Right lobe of liver (tissue), 4 donors: ENCODE measurements at regions not wholly inside any gene's neighbourhood (a gene's known extent, or its start where the extent isn't known, plus 50 kb on each side); places are given as distances from the start of the nearest gene placed in this dataset.

ENCODE experiments used
- POLR2A ChIP-seq: fragments of 450-650 bp; IDR thresholded peaks from one replicate; pipeline ENCODE4 v1.6.1; 2017; ENCODE audit warnings: antibody characterized with exemption, mild to moderate bottlenecking
- TF ChIP-seq, protein P1 (sequence below), 4 donors: fragments of 200-600 bp in 3 of 4; fragments of 450-650 bp in 1 of 4; IDR thresholded peaks; one replicate each; pipeline versions ENCODE4 v1.5.1 to v1.8.0; 2016 to 2022; ENCODE audit warnings: antibody characterized with exemption in 4 of 4, mild to moderate bottlenecking in 2 of 4
- donor health status: DM: no; HTN: no; CAD: no.
- donor health status: DM: no; HTN: no; CAD: no.
- donor health status: DM: no; HTN: yes; CAD: no.

GRCh38 chr17:77354420-77354669, 213.6 kb downstream of the SEC14L1 start:
- TF ChIP-seq, protein P1, sequence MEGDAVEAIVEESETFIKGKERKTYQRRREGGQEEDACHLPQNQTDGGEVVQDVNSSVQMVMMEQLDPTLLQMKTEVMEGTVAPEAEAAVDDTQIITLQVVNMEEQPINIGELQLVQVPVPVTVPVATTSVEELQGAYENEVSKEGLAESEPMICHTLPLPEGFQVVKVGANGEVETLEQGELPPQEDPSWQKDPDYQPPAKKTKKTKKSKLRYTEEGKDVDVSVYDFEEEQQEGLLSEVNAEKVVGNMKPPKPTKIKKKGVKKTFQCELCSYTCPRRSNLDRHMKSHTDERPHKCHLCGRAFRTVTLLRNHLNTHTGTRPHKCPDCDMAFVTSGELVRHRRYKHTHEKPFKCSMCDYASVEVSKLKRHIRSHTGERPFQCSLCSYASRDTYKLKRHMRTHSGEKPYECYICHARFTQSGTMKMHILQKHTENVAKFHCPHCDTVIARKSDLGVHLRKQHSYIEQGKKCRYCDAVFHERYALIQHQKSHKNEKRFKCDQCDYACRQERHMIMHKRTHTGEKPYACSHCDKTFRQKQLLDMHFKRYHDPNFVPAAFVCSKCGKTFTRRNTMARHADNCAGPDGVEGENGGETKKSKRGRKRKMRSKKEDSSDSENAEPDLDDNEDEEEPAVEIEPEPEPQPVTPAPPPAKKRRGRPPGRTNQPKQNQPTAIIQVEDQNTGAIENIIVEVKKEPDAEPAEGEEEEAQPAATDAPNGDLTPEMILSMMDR (IDR thresholded peaks at IDR 0.05), result no peak
- TF ChIP-seq POLR2A, result no peak
